Mesodermal cell (in vitro differentiated cells): ENCODE measurements at regions not wholly inside any gene's neighbourhood (a gene's known extent, or its start where the extent isn't known, plus 50 kb on each side); places are given as distances from the start of the nearest gene placed in this dataset.
"Not testable (repeated sequence)": the region's sequence is repeated elsewhere in the genome, so short reads cannot be mapped to it uniquely, and the experiment has no call there.

ENCODE experiments used
- H3K27ac ChIP-seq: 2 replicates; pipeline ENCODE4 v1.7.0; 2013; ENCODE audit warnings: mild to moderate bottlenecking, low read depth, low read length, moderate library complexity; ENCODE audit not compliant: severe bottlenecking
- H3K36me3 ChIP-seq: 2 replicates; pipeline ENCODE4 v1.7.1; 2013; ENCODE audit warnings: mild to moderate bottlenecking, low read length, moderate library complexity; ENCODE audit not compliant: control insufficient read depth, insufficient read depth
- H3K4me1 ChIP-seq: one replicate; pipeline ENCODE4 v1.7.1; 2013; ENCODE audit warnings: mild to moderate bottlenecking, low read length; ENCODE audit not compliant: insufficient read depth, control insufficient read depth, poor library complexity, severe bottlenecking
- H3K4me3 ChIP-seq: 2 replicates; pipeline ENCODE4 v1.7.0; 2013; ENCODE audit warnings: low read length, control low read depth, mild to moderate bottlenecking; ENCODE audit not compliant: insufficient read depth, poor library complexity, severe bottlenecking; ENCODE audit errors: extremely low read depth
- H3K9me3 ChIP-seq: 2 replicates; pipeline ENCODE4 v1.7.1; 2013; ENCODE audit warnings: mild to moderate bottlenecking, low read length, moderate library complexity; ENCODE audit not compliant: control insufficient read depth
- WGBS, 2 experiments: methylation state at CpG; one replicate each; pipeline ENCODE4 v1.1.5; 2013; ENCODE audit warnings: missing lambda C conversion rate in 2 of 2; ENCODE audit not compliant: insufficient coverage in 2 of 2; 5-methylcytosine and 5-hydroxymethylcytosine counted together

DNA sequence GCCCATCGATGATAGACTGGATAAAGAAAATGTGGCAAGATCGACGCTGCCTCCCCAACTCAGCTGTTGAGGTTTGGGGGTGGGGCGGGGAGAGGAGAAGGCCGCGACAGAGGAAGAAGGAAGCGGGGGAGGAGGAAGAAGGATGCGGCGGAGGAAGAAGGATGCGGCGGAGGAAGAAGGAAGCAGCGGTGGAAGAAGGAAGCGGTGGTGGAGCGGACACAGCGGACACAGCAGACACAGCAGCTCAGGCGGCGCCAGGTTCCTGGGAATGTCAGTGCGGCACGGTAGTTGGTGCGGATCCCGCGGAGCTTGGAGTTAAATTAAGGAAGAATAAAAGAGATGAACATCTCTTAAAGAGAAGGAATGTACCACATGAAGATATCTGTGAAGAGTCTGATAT lies 163.9 kb upstream of the NT5E start:
- 94% methylated on average over 21 to 22 of the region's 22 CpGs for WGBS, 2 experiments
- no peaks in the 10 kb centered on the region for H3K9me3 ChIP-seq
- H3K4me3 ChIP-seq: no peak overlapping the region
- H3K36me3 ChIP-seq: no peaks in the 10 kb centered on the region
- no peaks in the 10 kb centered on the region for H3K4me1 ChIP-seq
- H3K27ac ChIP-seq: no peak overlapping the region

DNA sequence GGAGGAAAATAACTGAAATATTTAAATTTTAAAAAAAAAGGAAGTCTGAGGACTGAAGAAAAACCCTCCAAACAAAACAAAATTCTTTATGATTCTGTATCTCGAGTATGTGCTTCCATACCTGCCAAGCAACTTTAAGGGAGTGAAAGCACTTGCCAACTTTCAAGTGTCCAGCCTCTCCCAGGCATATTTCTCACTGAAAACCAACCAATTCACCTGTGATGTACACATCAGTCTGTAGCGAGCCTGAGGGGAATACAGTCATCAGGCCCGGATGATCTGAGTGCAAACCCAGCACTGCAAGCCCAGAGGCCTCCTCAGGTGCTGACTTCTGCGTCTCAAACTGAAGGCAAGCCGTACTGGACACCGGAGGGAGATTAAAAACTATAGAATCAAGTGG lies 164.8 kb upstream of the NT5E start:
- H3K4me3 ChIP-seq: no peak overlapping the region
- no peaks in the 10 kb centered on the region for H3K9me3 ChIP-seq
- H3K27ac ChIP-seq: no peak overlapping the region
- WGBS, 2 experiments: 88 to 94% methylated on average over 4 to 5 of the region's 6 CpGs
- no peaks in the 10 kb centered on the region for H3K4me1 ChIP-seq
- H3K36me3 ChIP-seq: no peaks in the 10 kb centered on the region

DNA sequence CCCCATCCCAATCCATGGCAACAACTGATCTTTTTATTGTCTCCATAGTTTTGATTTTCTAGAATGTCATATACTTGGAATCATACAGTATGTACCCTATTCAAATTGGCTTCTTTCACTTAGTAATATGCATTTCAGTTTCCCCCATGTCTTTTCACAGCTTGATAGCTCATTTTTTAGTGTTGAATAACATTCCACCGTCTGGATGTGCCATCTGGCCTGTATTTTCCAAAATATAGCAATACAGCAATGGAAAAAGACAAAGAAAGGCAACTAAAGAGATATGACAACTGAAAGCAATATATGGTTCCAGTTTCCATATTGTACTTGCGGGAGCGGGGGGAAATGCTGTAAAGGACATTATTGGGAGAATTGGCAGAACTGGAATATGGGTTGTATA lies 166.4 kb upstream of the NT5E start:
- Histone ChIP-seq H3K36me3 (no peaks in the 10 kb centered on the region), H3K9me3 (no peaks in the 10 kb centered on the region), H3K4me3 (no peak overlapping the region), H3K27ac (no peak overlapping the region), H3K4me1 (no peaks in the 10 kb centered on the region)
- 82 to 100% methylated on average over 2 to 3 of the region's 3 CpGs for WGBS, 2 experiments

DNA sequence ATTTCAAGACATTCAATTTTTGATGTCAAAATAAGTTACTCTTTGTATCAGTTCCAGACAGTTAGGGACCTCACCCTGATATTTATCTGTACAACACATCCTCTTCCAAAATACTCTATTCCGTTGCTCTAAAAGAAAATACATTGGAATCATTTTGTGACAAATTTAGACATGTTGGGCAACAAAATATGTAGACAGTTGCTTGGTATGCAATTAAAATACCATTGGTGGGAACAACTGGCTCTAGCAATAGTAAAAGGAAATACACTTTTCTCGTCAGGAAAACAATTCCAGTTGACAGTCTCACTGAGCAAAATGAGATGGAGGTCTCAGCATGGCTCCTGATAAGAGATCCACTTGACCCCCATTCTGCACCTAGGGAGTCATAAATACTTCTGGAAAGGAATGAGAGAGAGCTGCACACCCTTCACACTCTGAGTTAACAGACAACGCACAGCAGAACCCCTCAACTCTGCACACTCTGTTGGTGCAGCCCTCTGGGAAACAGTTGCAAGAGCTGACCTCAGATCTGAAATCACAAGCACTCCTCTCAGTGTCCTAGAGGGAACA lies 171.3 kb upstream of the NT5E start:
- Histone ChIP-seq H3K27ac (no peak overlapping the region), H3K36me3 (no peaks in the 10 kb centered on the region), H3K4me1 (no peaks in the 10 kb centered on the region), H3K4me3 (no peak overlapping the region), H3K9me3 (no peaks in the 10 kb centered on the region)
- WGBS, 2 experiments: 90% methylated on average over 2 of the region's 3 CpGs; no CpG with 5 or more reads in 1 of the 2 experiments

DNA sequence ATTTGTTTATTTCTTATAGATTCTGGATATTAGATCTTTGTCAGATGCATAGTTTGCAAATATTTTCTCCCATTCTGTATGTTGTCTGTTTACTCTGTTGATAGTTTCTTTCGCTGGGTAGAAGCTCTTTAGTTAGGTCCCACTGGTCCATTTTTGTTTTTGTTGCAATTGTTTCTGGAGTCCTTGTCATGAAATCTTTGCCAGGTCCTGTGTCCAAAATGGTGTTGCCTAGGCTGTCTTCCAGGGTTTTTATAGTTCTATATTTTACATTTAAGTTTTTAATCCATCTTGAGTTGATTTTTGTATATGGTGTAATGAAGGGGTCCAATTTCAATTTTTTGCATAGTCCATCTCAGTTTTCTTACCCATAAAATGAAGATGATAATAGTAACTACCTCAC lies 173.9 kb upstream of the NT5E start:
- not testable (repeated sequence) for H3K4me1 ChIP-seq, H3K27ac ChIP-seq, H3K36me3 ChIP-seq, H3K4me3 ChIP-seq, H3K9me3 ChIP-seq
- 88% methylated on average over 1 of the region's 1 CpG; no CpG with 5 or more reads in 1 of the 2 experiments for WGBS, 2 experiments

DNA sequence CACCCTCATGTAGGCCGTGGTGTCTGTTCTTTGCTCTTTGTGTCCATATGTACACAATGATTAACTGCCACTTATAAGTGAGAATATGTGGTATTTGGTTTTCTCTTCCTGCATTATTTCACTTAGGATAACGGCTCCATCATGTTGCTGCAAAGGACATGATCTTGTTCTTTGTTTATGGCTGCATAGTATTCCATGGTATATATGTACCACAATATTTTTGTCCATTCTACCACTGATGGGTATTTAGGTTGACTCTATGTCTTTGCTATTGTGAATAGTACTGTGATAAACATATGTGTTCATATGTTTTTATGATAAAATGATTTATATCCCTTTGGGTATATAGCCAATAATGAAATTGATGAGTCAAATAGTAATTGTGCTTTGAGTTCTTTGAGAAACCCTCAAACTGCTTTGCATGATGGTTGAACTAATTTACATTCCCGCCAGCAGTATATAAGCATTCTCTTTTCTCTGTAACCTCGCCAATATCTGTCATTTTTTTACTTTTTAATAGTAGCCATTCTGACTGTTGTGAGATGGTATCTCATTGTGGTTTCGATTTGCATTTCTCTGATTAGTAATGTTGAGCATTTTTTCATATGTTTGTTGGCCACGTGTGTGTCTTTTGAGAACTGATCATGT lies 174.4 kb upstream of the NT5E start:
- 80 to 87% methylated on average over 1 to 3 of the region's 6 CpGs for WGBS, 2 experiments
- Histone ChIP-seq H3K36me3 (no peaks in the 10 kb centered on the region), H3K9me3 (no peaks in the 10 kb centered on the region), H3K4me3 (no peak overlapping the region), H3K27ac (no peak overlapping the region), H3K4me1 (no peaks in the 10 kb centered on the region)

DNA sequence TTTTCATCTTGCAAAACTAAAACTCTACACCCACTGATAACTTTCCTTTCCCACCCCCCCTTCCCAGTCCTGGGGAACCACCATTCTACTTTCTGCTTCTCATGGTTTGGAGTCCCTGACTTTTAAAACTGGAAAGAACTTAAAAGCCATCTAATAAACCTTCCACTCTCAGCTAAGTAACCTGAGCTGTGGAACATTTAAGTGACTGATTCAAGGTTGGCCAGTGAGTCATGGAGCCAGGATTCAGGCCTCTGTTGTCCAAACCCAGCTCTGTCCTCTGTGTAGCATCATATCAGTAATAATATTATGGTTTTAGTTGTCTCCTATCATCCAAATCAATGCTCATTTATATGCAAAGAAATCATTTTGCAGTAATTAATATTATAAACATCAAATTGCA lies 176.0 kb upstream of the NT5E start:
- H3K9me3 ChIP-seq: no peaks in the 10 kb centered on the region
- no peaks in the 10 kb centered on the region for H3K4me1 ChIP-seq
- H3K27ac ChIP-seq: no peak overlapping the region
- no peaks in the 10 kb centered on the region for H3K36me3 ChIP-seq
- no peak overlapping the region for H3K4me3 ChIP-seq

DNA sequence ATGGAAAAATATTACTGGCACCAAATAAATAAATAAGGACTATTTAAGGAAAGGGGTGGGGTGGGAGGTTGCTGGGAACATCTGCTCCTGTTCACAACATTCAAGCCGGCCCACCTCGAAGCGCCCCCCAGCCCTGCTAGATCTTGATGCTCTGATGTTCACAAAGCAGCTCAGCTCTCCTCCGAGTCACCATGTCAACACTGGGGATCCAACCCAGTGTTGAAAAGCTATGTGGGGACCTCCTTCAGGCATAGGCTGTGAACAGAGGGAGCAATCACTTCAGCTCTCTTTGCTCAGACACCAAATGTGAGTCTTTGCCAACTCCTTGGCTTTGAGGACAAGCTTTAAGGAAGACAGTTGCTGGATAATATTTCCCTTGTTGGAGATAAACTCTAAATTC lies 176.8 kb upstream of the NT5E start:
- Histone ChIP-seq H3K27ac (no peak overlapping the region), H3K4me3 (no peak overlapping the region), H3K36me3 (no peaks in the 10 kb centered on the region), H3K4me1 (no peaks in the 10 kb centered on the region), H3K9me3 (no peaks in the 10 kb centered on the region)
- 87 to 88% methylated on average over 3 to 4 of the region's 4 CpGs for WGBS, 2 experiments

DNA sequence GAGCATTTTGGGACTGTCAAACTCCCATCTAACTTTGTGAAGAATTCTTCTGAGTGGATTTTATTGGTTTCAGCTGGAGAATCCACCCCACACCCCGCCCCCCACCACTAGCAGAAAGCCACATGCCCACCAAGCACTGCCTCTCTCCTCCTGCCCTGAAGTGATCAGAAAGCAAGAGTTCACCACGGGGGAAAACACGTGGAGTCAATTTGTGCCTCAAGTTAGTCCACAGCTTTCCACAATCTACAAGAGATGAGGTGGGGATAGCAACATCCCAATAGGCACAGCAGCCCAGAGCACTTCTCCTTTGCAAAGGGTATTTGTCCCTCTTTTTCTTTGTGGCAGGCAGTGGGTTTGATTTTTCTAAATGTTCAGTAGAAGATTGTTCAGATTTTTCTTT lies 177.3 kb upstream of the NT5E start:
- Histone ChIP-seq H3K4me3 (no peak overlapping the region), H3K4me1 (no peaks in the 10 kb centered on the region), H3K36me3 (no peaks in the 10 kb centered on the region), H3K27ac (no peak overlapping the region), H3K9me3 (no peaks in the 10 kb centered on the region)
- 90% methylated on average over 2 of the region's 3 CpGs; no CpG with 5 or more reads in 1 of the 2 experiments for WGBS, 2 experiments

DNA sequence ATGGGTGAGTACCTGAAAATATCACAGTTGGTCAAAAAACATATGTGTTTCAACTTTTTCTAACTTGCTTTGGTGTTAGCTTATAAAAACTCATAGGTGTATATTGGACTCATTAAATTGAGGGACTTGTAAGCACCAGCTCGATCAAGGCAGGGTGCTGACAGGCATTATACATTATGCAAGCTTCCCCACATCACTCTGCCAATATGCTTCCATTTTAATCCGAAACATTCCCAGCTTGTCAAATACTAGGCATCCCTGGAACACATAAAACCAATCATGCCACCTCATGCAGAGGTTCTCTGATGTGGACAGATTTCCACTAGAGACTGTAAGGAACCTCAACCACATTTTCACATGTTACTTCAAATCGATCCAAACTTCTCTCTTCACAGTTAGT lies 187.3 kb upstream of the NT5E start:
- Histone ChIP-seq H3K4me3 (no peak overlapping the region), H3K9me3 (no peaks in the 10 kb centered on the region), H3K36me3 (no peaks in the 10 kb centered on the region), H3K4me1 (no peaks in the 10 kb centered on the region), H3K27ac (no peak overlapping the region)
- WGBS, 2 experiments: 67% methylated on average over 1 of the region's 3 CpGs; no CpG with 5 or more reads in 1 of the 2 experiments

DNA sequence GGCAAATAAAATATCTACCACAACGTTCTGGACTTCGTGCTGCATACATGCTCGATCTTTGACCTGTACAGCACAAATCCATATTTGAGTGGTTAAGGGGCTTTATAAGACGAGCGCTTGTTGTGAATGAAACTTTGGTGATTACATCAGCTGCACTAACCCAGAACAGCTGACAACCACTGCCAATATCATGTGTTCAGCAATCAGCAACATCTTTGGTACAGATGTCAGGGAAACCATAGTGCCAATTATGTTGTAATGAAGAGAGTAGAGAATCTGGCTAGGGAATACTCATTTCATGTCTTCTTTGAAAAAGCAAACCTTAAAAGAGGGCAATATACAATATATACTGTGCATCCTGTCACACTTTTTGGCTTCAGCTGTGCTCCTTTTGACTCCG lies 188.6 kb upstream of the NT5E start:
- Histone ChIP-seq H3K27ac (no peak overlapping the region), H3K36me3 (no peaks in the 10 kb centered on the region), H3K4me3 (no peak overlapping the region), H3K9me3 (no peaks in the 10 kb centered on the region), H3K4me1 (no peaks in the 10 kb centered on the region)
- no CpG with 5 or more reads among the region's 6 CpGs for WGBS, 2 experiments
